C4-2B (cell line): ENCODE measurements at regions not wholly inside any gene's neighbourhood (a gene's known extent, or its start where the extent isn't known, plus 50 kb on each side); places are given as distances from the start of the nearest gene placed in this dataset.
"Not testable (repeated sequence)": the region's sequence is repeated elsewhere in the genome, so short reads cannot be mapped to it uniquely, and the experiment has no call there.

Experiments used
- H3K27ac ChIP-seq: fragments of 450-650 bp; 2 replicates; pipeline ENCODE4 v1.5.1; 2017
- CTCF ChIP-seq: fragments of 450-650 bp; conservative IDR thresholded peaks from 2 replicates; pipeline ENCODE4 v1.5.1; 2017; ENCODE audit warnings: mild to moderate bottlenecking
- ZFX ChIP-seq: fragments of 450-650 bp; IDR thresholded peaks from 2 replicates; pipeline ENCODE4 v1.6.1; 2017

GRCh38 chr1:116185161-116185701 is 74.0 kb downstream of the MAB21L3 start:
- TF ChIP-seq ZFX (no peak), CTCF (no peak)

GRCh38 chr1:116189481-116189880 is 78.3 kb downstream of the MAB21L3 start:
- no peak for TF ChIP-seq CTCF
- no peak for TF ChIP-seq ZFX
- H3K27ac ChIP-seq, result no peak overlapping the region

More at GRCh38 chr1:116185161-116185701, 74.0 kb downstream of the MAB21L3 start:
- no peak overlapping the region for H3K27ac ChIP-seq

- TF ChIP-seq CTCF, result no peak
- no peak for TF ChIP-seq ZFX
Observed at GRCh38 chr1:116191294-116191693, 80.1 kb downstream of the MAB21L3 start.

GRCh38 chr1:116193768-116194167 is 82.6 kb downstream of the MAB21L3 start:
- no peak overlapping the region for H3K27ac ChIP-seq
- no peak for TF ChIP-seq ZFX
- no peak for TF ChIP-seq CTCF

More at GRCh38 chr1:116191294-116191693, 80.1 kb downstream of the MAB21L3 start:
- peak overlapping the region; percentile 14; the same call in 1 of the 2 replicates for H3K27ac ChIP-seq

- H3K27ac ChIP-seq, result peak overlapping the region; percentile 42; the same call in 1 of the 2 replicates
- TF ChIP-seq CTCF, result no peak
- TF ChIP-seq ZFX, result no peak
Observed at GRCh38 chr1:116194568-116194967, 83.4 kb downstream of the MAB21L3 start.

- peak overlapping the region; percentile 42; the same call in 1 of the 2 replicates for H3K27ac ChIP-seq
- TF ChIP-seq CTCF (no peak), ZFX (no peak)
Observed at GRCh38 chr1:116195077-116195868, 84.1 kb downstream of the MAB21L3 start.

- not testable (repeated sequence) for H3K27ac ChIP-seq
Observed at GRCh38 chr1:116200343-116200742, 89.1 kb downstream of the MAB21L3 start.

- no peak overlapping the region for H3K27ac ChIP-seq
- TF ChIP-seq ZFX, result no peak
- no peak for TF ChIP-seq CTCF
Observed at GRCh38 chr1:116201911-116202310, 90.7 kb downstream of the MAB21L3 start.
